ENCODE measurements at regions not wholly inside any gene's neighbourhood (a gene's known extent, or its start where the extent isn't known, plus 50 kb on each side); places are given as distances from the start of the nearest gene placed in this dataset.
"Not testable (repeated sequence)": the region's sequence is repeated elsewhere in the genome, so short reads cannot be mapped to it uniquely, and the experiment has no call there.

DNA sequence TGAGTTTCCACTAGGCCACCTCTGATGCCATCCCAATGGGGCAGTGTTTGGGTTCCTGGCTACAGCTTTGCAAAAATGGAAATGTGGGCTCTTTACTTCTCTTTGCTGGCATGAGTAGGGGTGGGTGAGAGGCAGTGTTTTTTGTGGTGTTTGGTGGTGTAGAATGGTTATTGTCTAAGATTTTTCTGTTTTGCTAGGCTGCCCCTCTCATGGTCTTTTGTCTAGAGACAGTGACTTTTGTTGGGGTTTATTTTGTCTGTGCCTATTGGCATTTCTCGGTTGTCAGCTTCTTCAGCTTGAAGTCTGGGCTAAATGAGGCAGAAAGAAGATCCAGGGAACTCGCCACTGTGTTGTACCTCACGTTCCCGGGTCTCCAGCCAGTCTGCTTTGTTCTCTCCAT lies 112.1 kb downstream of the CENPF start:
- no peak for DNase-seq (ENCODE audit: low read depth in 2 of 2)

DNA sequence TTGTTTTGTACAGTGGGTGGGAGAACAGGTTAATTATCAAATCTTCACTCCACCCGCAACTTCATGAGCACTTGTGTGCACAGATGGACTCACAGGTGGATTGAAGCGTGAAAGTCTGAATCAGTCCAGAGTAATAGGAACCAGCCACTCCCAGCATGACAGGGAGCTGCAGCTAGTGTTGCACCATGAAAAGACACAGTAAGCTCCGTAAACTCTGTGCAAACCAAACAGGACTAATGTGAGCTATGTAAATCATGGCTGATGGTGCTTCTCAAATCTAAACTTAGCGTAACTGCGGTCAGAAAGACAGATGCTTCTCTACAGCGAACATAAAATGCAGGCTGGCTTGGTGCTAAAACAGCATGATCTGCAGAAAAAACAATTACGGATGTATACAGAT lies 114.4 kb downstream of the CENPF start:
- DNase-seq (ENCODE audit: low read depth in 2 of 2) = no peak

DNA sequence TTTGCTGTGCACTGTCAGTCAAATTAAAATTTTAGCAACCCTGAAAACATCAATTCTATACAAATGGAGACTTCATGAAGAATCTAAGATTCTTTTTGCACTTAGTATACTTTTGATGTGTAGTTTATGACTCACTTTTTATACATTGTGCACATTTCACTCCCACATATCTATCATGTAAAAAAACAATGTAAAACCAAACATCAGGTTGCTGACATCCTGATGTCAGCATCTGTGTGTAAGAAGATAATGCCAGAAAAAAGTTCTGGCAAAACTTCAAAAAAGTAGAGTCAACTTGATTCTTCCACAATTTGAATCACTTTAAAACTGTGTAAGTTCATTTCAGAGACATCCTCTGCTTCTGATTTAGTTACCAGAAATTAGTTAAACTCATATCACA lies 115.7 kb downstream of the CENPF start:
- no peak for DNase-seq (ENCODE audit: low read depth in 2 of 2)

DNA sequence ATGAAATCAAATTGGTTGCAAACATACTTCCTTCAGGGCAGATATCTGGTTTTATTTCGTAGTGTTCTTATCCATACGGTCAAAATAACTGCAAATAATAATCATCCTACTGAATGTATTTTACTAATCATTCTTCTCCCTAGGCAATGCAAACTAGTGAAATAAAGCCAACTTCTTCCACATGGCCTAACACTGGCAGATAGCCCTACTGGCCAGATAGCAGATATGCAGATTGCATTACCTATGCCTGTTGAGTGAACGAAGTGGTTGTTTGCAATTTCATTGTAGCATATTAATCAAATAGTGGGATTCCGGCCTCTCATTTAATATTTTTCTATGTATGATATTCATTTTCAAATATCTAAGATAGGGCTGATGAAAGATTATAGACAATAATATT lies 116.2 kb downstream of the CENPF start:
- no peak for DNase-seq (ENCODE audit: low read depth in 2 of 2)

DNA sequence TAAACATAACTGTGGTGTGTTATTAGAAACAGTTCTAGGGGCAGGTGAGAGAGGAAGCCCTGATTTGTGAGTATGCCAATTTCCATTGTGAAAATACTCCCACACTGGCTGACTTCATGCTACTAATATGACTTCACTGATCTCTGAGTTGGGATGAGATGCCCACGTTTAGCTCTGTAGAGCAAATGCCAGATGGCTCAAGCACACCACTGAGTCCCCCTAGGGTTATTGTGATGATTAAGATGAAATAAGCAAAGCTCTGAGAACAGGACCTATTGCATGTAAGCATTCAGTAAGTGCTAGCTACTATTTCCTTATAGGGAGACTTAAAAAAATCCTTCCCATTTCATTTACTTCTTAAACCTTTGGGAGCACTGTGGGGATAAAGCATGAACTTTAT lies 117.6 kb downstream of the CENPF start:
- DNase-seq (ENCODE audit: low read depth in 2 of 2) = no peak

DNA sequence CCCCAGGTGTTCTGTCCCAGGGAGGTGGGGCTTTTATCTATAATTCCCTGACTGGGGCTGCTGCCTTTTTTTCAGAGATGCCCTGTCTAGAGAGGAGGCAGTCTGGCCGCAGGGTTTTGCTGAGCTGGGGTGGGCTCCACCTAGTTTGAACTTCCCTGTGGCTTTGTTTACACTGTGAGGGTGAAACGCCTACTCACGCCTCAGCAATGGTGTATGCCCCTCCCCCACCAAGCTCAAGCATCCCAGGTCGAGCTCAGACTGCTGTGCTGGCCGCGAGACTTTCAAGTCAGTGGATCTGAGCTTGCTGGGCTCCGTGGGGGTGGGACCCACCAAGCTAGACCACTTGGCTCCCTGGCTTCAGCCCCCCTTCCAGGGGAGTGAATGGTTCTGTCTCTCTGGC lies 124.3 kb downstream of the CENPF start:
- DNase-seq (ENCODE audit: low read depth in 2 of 2) = no peak

DNA sequence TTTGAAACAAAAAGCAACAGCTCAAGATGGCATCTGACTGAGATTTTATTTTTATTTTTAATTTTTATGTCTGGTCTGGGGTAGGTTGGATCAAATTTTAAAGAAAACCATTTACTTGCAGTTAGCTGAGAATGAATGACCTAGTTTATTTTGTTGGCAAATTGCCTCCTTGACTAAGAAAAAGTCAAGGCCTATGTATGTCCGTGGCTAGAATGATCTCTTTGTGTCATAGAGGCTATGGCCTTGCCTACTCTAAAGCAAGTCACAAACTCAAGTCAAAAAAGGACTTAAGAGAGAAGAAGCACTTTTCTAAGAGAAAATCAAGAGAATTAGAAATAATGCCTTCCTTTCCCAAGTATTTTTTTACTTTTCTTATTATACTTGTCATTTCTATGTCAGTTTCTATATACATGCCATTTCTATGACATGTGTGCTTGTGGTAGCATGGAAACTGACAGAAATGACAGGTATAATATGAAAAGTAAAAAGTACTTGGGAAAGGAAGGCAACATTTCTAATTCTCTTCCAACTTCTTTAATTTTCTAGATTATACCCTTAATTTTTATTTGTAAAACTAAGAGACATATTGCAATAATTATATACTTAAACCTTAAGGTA lies 136.7 kb downstream of the CENPF start:
- no peak for DNase-seq (ENCODE audit: low read depth in 2 of 2)

DNA sequence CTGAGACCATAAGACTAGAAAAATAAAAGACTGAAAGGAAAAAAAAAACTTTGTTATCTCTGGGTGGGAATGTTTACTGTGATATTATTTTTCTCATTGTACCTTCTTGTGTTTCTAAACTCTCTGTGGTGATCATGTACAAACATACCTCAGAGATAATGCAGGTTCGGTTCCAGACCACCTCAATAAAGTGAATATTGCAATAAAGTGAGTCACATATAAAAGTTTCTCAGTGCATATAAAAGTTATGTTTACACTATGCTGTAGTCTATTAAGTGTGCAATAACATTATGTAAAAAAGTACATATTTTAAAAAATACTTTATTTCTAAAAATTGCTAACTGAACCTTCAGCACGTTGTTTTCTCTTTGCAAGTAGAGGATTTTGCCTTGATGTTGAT lies 137.5 kb downstream of the CENPF start:
- DNase-seq (ENCODE audit: low read depth in 2 of 2) = no peak

DNA sequence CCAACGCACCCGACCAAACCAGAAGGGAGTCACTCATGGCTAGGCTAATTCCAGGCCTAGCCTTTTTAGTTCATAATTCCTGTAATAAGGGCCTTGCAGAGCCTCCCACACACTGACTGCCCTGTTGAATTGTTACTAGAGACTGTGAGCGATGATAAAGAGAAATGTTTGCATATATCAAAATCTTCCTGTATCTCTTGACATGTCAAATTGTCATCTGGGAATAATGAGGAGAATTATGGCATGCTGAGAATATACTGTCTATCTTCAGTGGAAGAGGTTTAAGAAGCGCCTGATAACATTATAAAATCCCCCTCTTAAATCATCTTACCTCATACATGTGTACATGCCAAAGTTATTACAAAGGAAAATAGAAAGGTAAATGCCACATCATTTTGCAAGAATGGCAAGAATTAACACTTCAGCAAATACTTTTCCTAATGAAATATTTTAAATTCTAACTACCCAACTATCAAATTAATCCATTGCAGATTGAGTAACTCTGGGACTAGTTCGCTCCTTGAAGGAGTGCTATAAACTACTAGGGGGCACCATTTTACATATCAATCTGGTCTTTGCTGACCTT lies 144.1 kb downstream of the CENPF start:
- no peak for DNase-seq (ENCODE audit: low read depth in 2 of 2)

DNA sequence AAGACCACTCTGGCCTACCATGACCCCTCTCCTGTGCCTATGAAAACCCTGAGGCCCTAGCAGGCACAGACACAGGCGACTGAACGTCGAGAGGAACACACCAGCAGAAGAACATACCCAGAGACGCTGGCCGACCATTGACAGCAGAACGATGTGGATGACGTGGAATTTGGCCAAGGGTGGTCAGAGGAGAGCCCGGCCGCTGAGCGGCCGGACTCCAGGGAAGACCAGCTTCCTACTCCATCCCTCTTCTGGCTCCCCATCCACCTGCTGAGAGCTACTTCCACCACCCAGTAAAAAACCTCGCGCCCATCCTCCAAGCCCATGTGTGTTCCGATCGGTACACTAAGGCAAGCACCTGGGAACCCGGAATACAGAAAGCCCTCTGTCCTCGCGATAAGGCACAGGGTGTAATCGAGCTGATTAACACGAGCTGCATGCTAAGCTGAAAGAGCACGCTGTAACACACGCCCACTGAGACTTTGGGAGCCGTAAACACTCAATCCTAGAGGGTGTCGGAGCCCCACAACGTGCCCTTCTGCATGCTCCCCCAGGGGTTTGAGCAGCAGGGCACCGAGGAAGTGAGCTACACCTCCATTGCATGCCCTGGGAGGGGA lies 150.3 kb downstream of the CENPF start:
- DNase-seq (ENCODE audit: low read depth in 2 of 2) = no peak

DNA sequence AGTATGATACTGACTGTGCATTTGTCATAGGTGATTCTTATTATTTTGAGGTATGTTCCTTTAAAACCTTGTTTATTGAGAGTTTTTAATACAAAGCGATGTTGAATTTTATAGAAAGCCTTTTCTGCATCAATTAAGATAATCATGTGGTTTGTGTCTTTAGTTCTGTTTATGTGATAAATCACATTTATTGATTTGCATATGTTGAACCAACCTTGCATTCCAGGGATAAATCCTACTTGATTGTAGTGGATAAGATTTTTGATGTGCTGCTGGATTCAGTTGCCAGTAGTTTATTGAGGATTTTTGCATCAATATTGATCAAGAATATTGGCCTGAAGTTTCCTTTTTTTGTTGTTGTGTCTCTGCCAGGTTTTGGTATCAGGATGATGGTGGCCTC lies 158.0 kb downstream of the CENPF start:
- no peak for DNase-seq (ENCODE audit: low read depth in 2 of 2)

DNA sequence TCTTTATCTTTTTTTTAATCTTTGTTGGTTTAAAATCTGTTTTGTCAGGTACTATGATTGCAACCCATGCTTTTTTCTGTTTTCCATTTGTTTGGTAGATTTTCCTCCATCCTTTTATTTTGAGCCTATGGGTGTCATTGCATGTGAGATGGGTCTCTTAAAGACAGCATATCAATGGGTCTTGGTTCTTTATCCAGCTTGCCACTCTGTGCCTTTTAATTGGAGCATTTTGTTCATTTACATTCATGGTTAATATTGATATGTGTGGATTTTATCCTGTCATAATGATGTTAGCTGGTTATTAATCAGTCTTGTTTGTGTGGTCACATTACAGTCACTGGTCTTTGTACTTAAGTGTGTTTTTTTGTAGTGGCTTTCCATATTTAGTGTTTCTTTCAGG lies 159.9 kb downstream of the CENPF start:
- no peak for DNase-seq (ENCODE audit: low read depth in 2 of 2)

DNA sequence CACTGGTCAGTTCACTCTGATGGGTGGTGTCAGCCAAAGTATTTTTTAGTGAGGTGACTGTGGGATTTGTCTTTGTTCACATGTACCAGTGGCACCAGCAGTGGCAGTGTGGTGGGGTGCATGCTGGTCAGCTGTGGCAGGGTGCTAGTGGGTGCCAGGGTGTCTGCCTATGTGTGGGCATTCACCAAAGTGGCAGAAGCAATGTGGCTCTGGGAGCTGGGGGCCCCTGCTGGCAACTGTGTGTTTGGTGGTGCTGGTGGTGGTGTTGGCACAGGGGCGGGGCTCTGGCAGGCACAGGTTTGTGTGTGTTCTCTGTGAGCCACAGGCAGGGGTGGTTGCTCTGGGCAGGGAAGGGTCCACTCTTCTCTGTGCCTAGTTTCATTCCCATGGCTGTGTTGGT lies 161.5 kb downstream of the CENPF start:
- DNase-seq (ENCODE audit: low read depth in 2 of 2) = no peak

DNA sequence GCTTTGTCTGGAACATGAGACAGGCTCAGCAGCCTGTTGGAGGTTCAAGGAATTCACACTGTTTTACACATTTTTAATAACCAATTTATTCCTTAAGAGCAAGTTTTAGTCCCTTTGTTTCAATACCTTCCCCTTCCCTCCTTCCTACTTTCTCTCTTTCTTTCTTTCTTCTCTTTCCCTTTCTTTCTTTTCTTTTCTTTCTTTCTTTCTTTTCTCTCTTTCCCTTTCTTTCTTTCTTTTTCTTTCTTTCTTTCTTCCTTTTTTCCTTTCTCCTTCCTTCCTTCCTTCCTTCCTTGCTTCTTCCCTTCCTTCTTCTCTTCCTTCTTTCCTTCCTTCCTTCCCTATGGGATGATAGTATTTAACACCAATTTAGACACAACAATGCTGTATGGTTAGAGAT lies 164.2 kb downstream of the CENPF start:
- no peak for DNase-seq (ENCODE audit: low read depth in 2 of 2)

DNA sequence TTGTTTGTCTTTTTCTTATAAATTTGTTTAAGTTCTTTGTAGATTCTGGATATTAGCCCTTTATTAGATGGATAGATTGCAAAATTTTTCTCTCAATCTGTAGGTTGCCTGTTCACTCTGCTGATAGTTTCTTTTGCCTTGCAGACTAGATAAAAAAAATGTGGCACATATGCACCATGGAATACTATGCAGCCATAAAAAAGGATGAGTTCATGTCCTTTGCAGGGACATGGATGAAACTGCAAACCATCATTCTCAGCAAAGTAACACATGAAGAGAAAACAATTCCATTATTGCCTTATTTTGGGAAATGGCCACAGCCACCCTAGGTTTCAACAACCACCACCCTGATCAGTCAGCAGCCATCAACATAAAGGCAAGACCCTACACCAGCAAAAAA lies 166.7 kb downstream of the CENPF start:
- DNase-seq (ENCODE audit: low read depth in 2 of 2) = not testable (repeated sequence)

DNA sequence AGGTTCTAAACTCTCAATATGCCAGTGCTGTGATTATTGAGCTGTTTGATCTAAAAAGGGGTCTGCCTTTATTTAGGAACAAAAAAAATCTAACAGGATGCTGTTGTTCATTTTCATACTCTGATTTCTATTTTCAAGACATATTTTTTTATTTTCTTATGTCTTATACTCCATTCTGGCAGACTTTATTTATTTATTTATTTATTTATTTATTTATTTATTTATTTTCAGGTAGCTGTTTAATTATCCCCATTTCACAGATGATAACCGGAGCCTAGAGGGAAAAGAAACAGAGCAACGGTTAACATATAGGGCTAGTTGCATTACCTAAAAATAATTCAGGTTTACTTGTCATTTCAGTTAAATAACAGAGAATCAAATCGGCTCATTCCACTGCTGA lies 174.4 kb downstream of the CENPF start:
- DNase-seq (ENCODE audit: low read depth in 2 of 2) = no peak

DNA sequence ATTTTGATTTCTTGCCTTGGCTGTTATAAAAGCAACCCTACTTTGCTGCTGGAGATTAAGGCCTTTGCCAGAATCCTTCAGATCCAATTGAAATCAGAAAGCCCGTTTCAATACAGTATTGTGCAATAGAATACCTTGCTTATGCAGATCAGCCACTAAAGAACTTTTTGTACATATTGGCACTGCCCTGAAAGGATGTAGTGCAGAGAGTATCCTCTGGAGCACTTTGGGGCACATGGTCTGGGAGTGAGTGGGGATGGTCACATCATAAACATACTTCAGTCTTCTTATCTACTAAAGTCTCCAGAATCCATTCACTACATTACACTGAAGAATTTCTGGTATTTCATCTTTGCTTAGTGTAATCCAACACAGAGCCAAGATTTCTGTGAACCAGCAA lies 189.0 kb downstream of the CENPF start:
- no peak for DNase-seq (ENCODE audit: low read depth in 2 of 2)

DNA sequence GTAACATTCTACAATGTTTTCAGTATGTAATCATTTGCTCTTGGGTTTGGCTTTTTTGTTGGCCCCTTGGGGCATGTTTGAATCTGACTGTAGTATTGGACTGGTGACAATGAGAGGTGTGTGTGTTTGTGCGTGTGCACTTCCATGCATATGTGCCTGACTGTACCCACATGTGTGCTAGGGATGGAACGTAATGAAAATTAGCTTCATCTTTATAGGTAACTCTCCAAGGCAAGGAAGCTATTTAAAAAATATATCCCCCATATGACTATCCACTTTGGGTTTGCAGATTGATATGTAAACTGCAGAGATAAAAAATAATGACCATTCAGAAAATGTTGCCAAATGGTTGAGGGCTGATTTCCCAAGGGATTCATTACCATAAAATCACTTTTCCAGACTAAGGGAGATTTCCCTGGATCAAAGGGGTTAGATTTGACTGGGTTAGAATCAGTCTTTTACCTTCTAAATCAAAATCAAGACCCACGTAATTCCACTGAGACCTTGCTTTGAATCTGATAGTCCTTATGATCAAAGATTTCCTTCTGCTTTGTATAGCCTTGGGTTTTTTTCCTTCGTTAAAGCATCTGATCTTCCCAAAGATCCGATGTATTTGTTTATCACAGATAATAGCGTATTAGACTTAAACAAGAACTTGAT lies 189.7 kb downstream of the CENPF start:
- no peak for DNase-seq (ENCODE audit: low read depth in 2 of 2)

DNA sequence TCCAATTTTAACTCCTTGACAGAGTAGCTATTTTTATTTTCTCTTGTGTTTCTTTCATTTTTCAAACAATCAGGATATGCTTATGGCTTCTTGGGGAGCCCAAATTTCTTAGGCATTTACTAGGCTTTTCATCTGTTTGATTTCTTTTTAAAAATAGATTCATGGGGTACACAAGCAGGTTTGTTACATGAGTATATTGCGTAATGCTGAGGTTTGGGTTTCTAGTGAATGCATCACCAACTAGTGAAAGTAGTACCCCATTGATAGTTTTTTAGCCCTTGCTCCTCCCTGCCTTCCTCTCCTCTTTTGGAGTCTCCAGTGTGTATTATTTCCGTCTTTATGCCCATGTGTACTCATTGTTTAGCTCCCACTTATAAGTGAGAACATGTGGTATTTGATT lies 190.7 kb downstream of the CENPF start:
- DNase-seq (ENCODE audit: low read depth in 2 of 2) = no peak

DNA sequence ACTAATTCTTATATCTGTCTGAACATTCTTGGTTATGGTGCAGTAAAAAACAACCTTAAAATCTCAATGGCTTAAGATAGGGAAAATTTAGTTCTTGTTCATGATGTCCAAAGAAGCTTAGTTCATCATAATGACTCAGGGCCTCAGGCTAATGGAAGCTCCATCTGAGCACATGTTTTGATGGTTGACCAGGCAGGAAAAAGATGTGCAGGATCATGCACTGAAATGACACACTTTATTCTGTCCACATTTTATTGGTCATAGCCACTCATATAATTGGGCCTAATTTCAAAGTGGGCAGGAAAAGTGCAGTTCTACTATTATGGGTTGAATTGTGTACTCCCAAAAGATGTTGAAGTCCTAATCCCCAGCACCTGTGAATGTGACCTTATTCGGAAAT lies 198.2 kb downstream of the CENPF start:
- DNase-seq (ENCODE audit: low read depth in 2 of 2) = no peak

DNA sequence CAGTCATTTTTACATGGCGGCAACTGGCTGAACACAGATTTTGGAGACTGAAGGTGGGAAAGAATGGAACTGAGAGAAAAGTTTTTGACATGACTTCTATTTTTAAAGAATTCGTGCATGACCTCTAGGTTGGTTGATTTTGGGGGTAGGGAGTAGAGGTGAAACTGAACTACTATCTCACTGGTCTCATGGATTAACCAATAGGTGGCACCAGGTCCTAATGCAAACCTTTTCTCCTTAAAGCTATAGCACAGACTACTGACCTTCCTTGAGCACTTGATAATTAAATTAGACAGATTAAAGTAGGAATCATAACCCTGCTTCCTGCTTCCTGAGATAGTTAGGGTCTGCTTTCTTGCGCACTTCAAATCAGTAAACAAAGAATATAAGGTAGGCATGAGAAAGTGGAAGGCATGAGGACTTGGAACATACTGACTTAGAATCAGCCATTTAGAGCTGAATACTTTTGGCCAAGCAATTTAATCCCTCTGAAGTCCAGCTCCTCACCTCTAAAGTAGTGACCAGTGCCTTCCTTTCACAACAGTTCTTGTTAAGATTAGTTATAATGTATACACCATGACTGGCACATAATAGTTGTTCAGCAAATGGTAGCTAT lies 206.0 kb downstream of the CENPF start:
- peak in 1 of 2 donors; percentile 19 for DNase-seq (ENCODE audit: low read depth in 2 of 2)

DNA sequence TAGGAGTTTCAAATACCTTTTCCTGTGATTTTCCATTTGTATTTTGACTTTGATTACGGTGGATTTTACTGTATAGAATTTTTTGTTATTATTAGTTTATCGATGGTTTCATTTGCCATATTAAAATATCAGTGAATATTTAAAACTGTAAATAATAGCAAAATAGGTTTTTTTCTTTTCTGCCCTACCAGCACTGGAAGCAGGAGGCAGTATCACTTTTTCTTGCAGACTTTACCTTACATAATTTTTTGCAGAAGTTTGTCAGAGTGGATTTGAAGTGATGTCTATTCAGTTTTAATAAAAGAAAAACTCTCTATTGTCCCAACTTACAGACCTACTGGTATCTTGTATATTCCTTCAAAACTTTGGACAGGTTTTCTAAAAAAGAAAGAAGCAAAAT lies 213.6 kb downstream of the CENPF start:
- DNase-seq (ENCODE audit: low read depth in 2 of 2) = no peak
